Right renal cortex interstitium (tissue), 3 donors: ENCODE measurements at regions not wholly inside any gene's neighbourhood (a gene's known extent, or its start where the extent isn't known, plus 50 kb on each side); places are given as distances from the start of the nearest gene placed in this dataset.
"Not testable (repeated sequence)": the region's sequence is repeated elsewhere in the genome, so short reads cannot be mapped to it uniquely, and the experiment has no call there.

Experiments used
- DNase-seq, 3 donors: peaks; one replicate each; pipeline ENCODE4 v3.0.0-alpha.2; 2013; ENCODE audit warnings: low read depth in 3 of 3, low spot score in 2 of 3

GRCh38 chr14:85027681-85028370 lies 502.1 kb upstream of the FLRT2 start:
- no peak for DNase-seq

GRCh38 chr14:85037411-85037810 lies 492.5 kb upstream of the FLRT2 start:
- no peak for DNase-seq

GRCh38 chr14:85038526-85039352 lies 491.2 kb upstream of the FLRT2 start:
- no peak for DNase-seq

GRCh38 chr14:85039353-85039626 lies 490.7 kb upstream of the FLRT2 start:
- no peak for DNase-seq

DNA sequence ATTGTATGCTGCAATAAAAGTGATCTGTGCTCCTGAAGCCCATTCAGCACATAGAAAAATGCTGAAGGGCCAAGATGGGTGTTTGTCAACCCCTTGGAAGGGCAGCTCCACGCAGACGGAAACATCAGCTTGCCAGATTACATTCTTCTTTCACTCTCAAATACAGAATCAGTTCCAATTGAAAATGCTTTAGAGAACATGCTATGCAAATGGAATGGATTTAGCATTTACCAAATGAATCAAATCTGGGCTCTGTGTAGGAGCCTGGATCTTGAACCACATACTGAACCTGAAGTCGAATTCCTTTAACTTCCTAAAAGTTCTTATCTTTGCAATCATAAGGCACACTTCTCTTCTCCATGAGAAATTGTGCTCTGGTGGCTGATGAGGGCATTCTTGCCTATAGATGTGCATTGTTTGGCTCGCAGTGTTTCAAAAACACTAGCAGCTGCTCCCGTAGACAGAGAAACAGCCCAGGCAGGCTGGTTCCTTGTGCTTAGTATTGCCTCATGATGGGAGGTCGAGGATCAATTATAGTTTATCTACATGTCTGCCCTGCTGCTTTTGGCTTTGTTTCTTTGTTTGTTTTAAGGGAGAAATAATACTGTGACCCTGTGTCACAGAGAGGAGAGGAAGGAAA lies 489.8 kb upstream of the FLRT2 start:
- DNase-seq = no peak

- no peak for DNase-seq
These were observed 488.3 kb upstream of the FLRT2 start for GRCh38 chr14:85041618-85042017.

GRCh38 chr14:85042301-85042700 lies 487.6 kb upstream of the FLRT2 start:
- DNase-seq = no peak

GRCh38 chr14:85050180-85050579 lies 479.8 kb upstream of the FLRT2 start:
- DNase-seq = no peak

GRCh38 chr14:85052646-85053045 lies 477.3 kb upstream of the FLRT2 start:
- no peak for DNase-seq

DNA sequence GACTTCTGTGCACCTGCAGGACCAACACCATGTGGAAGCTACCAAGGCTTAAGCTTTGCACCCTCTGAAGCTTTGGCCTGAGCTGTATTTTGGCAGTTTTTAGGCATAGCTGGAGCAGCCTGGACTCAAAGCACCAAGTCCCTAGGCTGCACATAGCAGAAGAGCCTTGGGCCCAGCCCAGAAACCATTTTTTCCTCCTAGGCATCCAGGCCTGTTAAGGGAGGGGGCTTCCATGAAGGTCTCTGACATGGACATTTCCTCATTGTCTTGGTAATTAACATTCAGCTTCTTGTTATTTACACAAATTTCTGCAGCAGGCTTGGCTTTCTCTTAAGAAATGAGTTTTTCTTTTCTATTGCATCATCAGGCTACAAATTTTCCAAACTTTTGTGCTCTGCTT lies 475.8 kb upstream of the FLRT2 start:
- DNase-seq = no peak

DNA sequence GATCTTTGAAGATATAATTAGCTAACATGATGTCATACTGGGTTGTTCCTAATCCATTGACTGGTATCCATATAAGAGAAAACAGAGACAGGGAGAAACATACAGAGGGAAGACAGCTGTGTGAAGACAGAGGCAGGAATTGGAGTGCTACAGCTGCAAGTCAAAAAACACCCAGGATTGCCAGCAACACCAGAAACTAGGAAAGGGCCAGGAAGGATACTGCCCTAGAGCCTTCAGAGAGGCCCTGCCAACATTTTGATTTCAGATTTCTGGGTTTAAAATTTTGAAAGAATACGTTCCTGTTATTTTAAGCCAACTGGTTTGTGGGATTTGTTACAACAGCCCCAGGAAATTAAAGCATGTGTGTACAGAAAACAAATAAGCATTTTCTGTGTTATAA lies 473.7 kb upstream of the FLRT2 start:
- DNase-seq = no peak

GRCh38 chr14:85057221-85057620 lies 472.7 kb upstream of the FLRT2 start:
- DNase-seq = no peak

DNA sequence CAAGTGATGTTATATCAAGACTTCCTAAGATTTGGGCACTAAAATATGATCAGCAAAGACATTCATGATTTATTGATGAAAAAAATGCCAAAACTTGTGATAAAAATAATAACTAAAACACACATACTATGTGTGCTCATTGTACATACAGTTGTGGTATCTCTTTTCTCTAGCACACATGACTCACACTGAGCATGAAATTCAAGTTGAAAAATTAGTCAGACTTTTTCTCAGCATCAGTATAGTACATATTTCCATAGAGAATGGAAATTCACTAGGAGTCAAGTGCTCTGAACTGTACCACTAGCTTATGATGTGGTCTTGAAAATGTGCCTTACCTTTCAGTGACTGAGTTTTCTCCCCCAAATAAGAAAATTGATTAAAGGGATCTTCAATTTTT lies 471.8 kb upstream of the FLRT2 start:
- DNase-seq = no peak

GRCh38 chr14:85060121-85060520 lies 469.8 kb upstream of the FLRT2 start:
- no peak for DNase-seq

DNA sequence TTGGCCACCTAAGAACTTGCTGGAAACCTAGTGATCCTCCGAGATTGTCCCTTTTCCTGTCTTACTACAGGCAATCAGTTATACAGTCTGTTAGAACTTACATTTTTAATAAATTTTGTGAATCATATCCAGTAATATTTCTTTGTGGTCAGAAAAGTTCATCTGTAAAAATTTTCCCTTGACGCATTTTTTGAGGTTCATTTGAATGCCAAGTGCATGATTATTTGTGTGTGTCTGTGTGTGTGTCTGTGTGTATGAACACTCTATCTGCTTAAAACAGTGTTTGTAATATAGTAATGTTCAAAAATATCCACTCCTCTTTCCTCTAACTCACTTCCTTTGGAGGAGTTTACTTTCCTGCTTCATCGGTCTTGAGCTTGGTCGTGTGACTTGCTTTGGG lies 468.7 kb upstream of the FLRT2 start:
- DNase-seq = no peak

DNA sequence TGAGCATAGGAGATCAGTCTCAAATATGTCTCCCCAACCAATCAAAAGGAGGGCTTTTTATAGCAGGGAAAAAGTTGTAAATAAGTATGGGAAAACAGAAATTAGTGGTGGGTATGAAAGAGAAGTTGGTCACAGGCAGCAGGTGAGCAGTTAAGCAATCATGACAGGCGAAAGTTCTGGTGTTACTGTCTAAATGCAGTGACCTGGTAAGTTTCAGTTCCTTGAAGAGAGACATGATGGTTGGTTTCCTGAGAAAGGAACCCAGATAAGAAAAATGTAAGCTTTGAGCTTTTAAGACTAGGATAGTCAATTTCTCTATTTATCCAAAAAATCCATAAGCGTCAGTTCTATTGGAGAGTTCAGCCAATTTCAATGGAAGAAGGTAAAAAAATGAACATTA lies 466.2 kb upstream of the FLRT2 start:
- no peak for DNase-seq

DNA sequence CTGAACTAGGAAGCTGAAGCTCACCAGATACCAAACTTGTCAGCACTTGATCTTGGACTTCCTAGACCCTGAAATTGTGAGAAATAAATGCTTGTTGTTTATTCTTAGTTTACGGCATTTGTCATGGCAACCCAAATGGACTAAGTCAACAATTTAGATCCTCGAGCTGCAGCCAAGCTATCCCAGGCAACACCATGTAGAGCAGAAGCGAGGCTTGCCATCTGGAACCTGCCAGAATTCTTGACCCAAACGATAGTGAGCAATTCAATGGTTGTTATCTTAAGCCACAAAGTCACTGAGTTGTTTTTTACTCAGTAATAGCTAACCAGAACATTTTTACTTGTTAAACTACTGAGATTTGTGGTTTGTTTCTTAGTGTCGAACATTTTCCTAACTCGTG lies 458.5 kb upstream of the FLRT2 start:
- DNase-seq = no peak

GRCh38 chr14:85074955-85075354 lies 455.0 kb upstream of the FLRT2 start:
- no peak for DNase-seq

- DNase-seq = no peak
These were observed 454.1 kb upstream of the FLRT2 start for GRCh38 chr14:85075694-85076476.

GRCh38 chr14:85077716-85078115 lies 452.2 kb upstream of the FLRT2 start:
- DNase-seq = not testable (repeated sequence)
